ENCODE measurements at regions not wholly inside any gene's neighbourhood (a gene's known extent, or its start where the extent isn't known, plus 50 kb on each side); places are given as distances from the start of the nearest gene placed in this dataset.

DNA sequence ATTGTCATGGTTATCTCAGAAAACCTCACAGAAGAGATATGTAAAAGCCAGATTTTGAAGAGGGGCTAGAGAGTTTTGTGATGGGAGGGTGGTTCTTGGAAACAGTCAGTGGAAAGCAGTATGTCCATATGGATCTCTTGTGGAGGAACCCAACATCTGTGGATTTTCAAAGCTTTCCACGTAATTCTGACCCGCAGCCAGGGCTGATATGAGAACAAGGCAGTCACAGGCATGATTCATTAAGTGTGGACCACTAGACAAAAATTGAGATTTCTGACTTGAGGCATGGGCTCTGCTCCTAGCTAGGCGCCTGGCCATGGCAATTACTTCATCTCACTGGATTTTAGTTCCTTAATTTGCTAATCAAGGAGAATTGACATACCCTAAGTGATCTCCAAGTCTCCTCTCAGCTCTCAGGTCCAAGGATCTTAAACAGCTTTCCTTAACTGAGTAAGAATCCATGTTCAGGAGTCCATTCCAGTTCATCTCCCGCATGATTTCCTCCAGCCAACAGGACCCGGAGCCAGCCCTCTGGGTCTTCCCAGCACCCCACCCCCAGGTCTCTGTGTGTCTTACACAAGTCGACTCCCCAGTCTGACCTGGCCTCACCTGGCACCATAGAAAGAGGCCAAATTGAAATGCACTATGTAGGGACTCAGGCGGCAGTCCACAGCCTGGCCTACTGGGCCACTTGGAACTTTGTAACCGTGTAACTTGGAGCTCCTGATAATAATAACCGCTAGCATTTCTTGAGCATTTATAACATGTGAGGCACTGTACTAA, 176.3 kb upstream of the PARP11 start:
- Histone ChIP-seq H2AFZ (ENCODE audit: low read depth, low read length) (no peak overlapping the region), H3K79me2 (ENCODE audit: control insufficient read depth, insufficient read depth, low read length) (no peaks in the 10 kb centered on the region), H3K9me3 (replicated peaks; ENCODE audit: control insufficient read depth, insufficient read depth, low read length) (no peaks in the 10 kb centered on the region), H3K9me1 (replicated peaks; ENCODE audit: control insufficient read depth, extremely low read depth, insufficient read depth, low read length) (no peaks in the 10 kb centered on the region), H3K27me3 (ENCODE audit: control insufficient read depth in 2 of 2, insufficient read depth in 2 of 2, low read length in 2 of 2) (no peaks in the 10 kb centered on the region), H3K4me1 (ENCODE audit: control insufficient read depth, extremely low read depth, insufficient read depth, low read length) (no peaks in the 10 kb centered on the region), H3K36me3 (ENCODE audit: control insufficient read depth in 2 of 2, extremely low read depth in 1 of 2, insufficient read depth in 2 of 2, low read length in 2 of 2) (no peaks in the 10 kb centered on the region), H4K20me1 (replicated peaks; ENCODE audit: control insufficient read depth, extremely low read depth, insufficient read depth, low read length) (no peaks in the 10 kb centered on the region), H3K27ac (ENCODE audit: insufficient read depth, low read depth, low read length) (no peak overlapping the region), H3K9ac (replicated peaks; ENCODE audit: extremely low read depth, insufficient read depth, low read length) (no peak overlapping the region), H3K4me3 (replicated peaks in 1 of 3; ENCODE audit: insufficient read depth in 1 of 3, low read depth in 1 of 3, low read length in 3 of 3) (no peak overlapping the region), H3K4me2 (ENCODE audit: insufficient read depth, low read length) (no peak overlapping the region)
- ChIA-PET CTCF (interaction anchor here (2.1 to 2.6 kb wide), 2 partner anchors 11 to 227 kb away, joined by 8 to 11 read pairs; no protein-coding TSS in a partner anchor), POLR2A (no interaction called here)
- TF ChIP-seq GATA2 (IDR thresholded peaks at IDR 0.05; ENCODE audit: insufficient read depth, insufficient read length, low read depth, low read length), result no peak
- TF ChIP-seq, protein P1, sequence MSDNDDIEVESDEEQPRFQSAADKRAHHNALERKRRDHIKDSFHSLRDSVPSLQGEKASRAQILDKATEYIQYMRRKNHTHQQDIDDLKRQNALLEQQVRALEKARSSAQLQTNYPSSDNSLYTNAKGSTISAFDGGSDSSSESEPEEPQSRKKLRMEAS (IDR thresholded peaks at IDR 0.05; ENCODE audit: insufficient read depth, insufficient read length), result no peak
- dilution Hi-C loops (cut with MboI; ENCODE audit: extremely low pct_ligation_motif_present, low sequenced_read_pairs), result no loop called here
- no peak for DNase-seq (ENCODE audit: low read depth, low spot score)
- intact Hi-C loops (cut with micrococcal nuclease), result no loop called here
- no peak for FAIRE-seq
- no TSS peak for BruUV-seq (replicated peaks)

DNA sequence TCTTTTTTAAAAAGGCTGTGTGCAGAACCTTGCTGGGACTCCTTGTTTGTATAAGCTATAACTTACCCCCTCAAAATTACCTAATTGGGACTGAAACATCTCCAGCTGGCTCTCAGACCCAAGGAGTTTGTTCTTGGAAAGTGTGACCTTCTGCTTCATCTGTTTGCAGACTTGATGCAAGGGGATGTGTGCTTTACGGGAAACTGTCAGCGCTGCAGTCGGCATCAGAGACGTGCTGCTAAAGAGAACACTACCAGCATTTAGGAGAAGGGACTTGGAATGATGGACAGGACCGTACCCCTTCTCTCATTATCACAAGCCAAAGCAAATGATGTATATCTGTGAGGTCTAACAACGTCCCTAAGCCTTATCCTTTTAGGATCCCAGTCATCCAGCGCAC, 174.2 kb upstream of the PARP11 start:
- no TSS peak for BruUV-seq (replicated peaks)
- Histone ChIP-seq H3K4me2 (ENCODE audit: insufficient read depth, low read length) (no peak overlapping the region), H3K9me3 (replicated peaks; ENCODE audit: control insufficient read depth, insufficient read depth, low read length) (no peaks in the 10 kb centered on the region), H4K20me1 (replicated peaks; ENCODE audit: control insufficient read depth, extremely low read depth, insufficient read depth, low read length) (no peaks in the 10 kb centered on the region), H3K36me3 (ENCODE audit: control insufficient read depth in 2 of 2, extremely low read depth in 1 of 2, insufficient read depth in 2 of 2, low read length in 2 of 2) (no peaks in the 10 kb centered on the region), H3K9me1 (replicated peaks; ENCODE audit: control insufficient read depth, extremely low read depth, insufficient read depth, low read length) (no peaks in the 10 kb centered on the region), H3K4me3 (replicated peaks in 1 of 3; ENCODE audit: insufficient read depth in 1 of 3, low read depth in 1 of 3, low read length in 3 of 3) (no peak overlapping the region), H3K4me1 (ENCODE audit: control insufficient read depth, extremely low read depth, insufficient read depth, low read length) (no peaks in the 10 kb centered on the region), H3K27ac (ENCODE audit: insufficient read depth, low read depth, low read length) (no peak overlapping the region), H3K79me2 (ENCODE audit: control insufficient read depth, insufficient read depth, low read length) (no peaks in the 10 kb centered on the region), H3K9ac (replicated peaks; ENCODE audit: extremely low read depth, insufficient read depth, low read length) (no peak overlapping the region), H2AFZ (ENCODE audit: low read depth, low read length) (no peak overlapping the region), H3K27me3 (ENCODE audit: control insufficient read depth in 2 of 2, insufficient read depth in 2 of 2, low read length in 2 of 2) (no peaks in the 10 kb centered on the region)
- TF ChIP-seq GATA2 (IDR thresholded peaks at IDR 0.05; ENCODE audit: insufficient read depth, insufficient read length, low read depth, low read length) (no peak), POLR2AphosphoS5 (IDR thresholded peaks at IDR 0.05; ENCODE audit: insufficient read depth, low read depth, low read length) (no peak), JUN (IDR thresholded peaks at IDR 0.05; ENCODE audit: borderline replicate concordance, insufficient read depth, insufficient read length, low read depth) (no peak), FOS (IDR thresholded peaks at IDR 0.05; ENCODE audit: borderline replicate concordance, insufficient read depth, low read length) (no peak), MYC (IDR thresholded peaks at IDR 0.05; ENCODE audit: low read depth, low read length) (no peak), EZH2 (IDR thresholded peaks at IDR 0.05; ENCODE audit: borderline replicate concordance, low read depth, low read length, severe bottlenecking) (no peak), POLR2A (IDR thresholded peaks at IDR 0.05; ENCODE audit: low read depth, low read length) (no peak)
- TF ChIP-seq, protein P2, sequence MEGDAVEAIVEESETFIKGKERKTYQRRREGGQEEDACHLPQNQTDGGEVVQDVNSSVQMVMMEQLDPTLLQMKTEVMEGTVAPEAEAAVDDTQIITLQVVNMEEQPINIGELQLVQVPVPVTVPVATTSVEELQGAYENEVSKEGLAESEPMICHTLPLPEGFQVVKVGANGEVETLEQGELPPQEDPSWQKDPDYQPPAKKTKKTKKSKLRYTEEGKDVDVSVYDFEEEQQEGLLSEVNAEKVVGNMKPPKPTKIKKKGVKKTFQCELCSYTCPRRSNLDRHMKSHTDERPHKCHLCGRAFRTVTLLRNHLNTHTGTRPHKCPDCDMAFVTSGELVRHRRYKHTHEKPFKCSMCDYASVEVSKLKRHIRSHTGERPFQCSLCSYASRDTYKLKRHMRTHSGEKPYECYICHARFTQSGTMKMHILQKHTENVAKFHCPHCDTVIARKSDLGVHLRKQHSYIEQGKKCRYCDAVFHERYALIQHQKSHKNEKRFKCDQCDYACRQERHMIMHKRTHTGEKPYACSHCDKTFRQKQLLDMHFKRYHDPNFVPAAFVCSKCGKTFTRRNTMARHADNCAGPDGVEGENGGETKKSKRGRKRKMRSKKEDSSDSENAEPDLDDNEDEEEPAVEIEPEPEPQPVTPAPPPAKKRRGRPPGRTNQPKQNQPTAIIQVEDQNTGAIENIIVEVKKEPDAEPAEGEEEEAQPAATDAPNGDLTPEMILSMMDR (IDR thresholded peaks at IDR 0.05; ENCODE audit: extremely low read depth in 1 of 2, insufficient read depth in 1 of 2, low read depth in 1 of 2, low read length in 2 of 2), result no peak
- TF ChIP-seq, protein P1 (IDR thresholded peaks at IDR 0.05; ENCODE audit: insufficient read depth, insufficient read length), result no peak
- ChIA-PET CTCF (no interaction called here), POLR2A (no interaction called here)
- FAIRE-seq (no peak), DNase-seq (ENCODE audit: low read depth, low spot score) (no peak)
- intact Hi-C loops (cut with micrococcal nuclease) (no loop called here), dilution Hi-C loops (cut with MboI; ENCODE audit: extremely low pct_ligation_motif_present, low sequenced_read_pairs) (no loop called here)

All from endothelial cell of umbilical vein (primary cell).